Stomach (tissue), 8 donors: ENCODE measurements at regions not wholly inside any gene's neighbourhood (a gene's known extent, or its start where the extent isn't known, plus 50 kb on each side); places are given as distances from the start of the nearest gene placed in this dataset.
"Not testable (repeated sequence)": the region's sequence is repeated elsewhere in the genome, so short reads cannot be mapped to it uniquely, and the experiment has no call there.

Experiments
- DNase-seq, 2 donors: peaks; one replicate each; pipeline versions ENCODE4 v3.0.0 to v3.0.0-alpha.2; 2013 to 2019
- H3K27ac ChIP-seq, 5 donors: fragments of 200-600 bp in 4 of 5; sonication (generic) in 4 of 5; one replicate each; pipeline ENCODE4 v1.5.1; 2013 to 2019; ENCODE audit warnings: mild to moderate bottlenecking in 1 of 5, moderate library complexity in 1 of 5
- H3K27me3 ChIP-seq, 3 donors: fragments of 200-600 bp; sonication (generic); one replicate each; pipeline ENCODE4 v1.5.1; 2017 to 2019; ENCODE audit warnings: mixed run types in 1 of 3
- H3K36me3 ChIP-seq, 4 donors: fragments of 200-600 bp; sonication (generic); 1 replicate in 3 of 4; 2 replicates in 1 of 4; pipeline ENCODE4 v1.5.1; 2016 to 2019
- H3K4me1 ChIP-seq, 4 donors: fragments of 200-600 bp; sonication (generic); one replicate each; pipeline ENCODE4 v1.5.1; 2016 to 2019
- H3K4me3 ChIP-seq, 4 donors: fragments of 200-600 bp; sonication (generic) in 3 of 4; one replicate each; pipeline ENCODE4 v1.5.1; 2016 to 2019; ENCODE audit warnings: mild to moderate bottlenecking in 1 of 4
- H3K9me3 ChIP-seq, 4 donors: fragments of 200-600 bp; sonication (generic); one replicate each; pipeline ENCODE4 v1.5.1; 2016 to 2019
- EP300 ChIP-seq: sonication (generic); formaldehyde crosslinking; IDR thresholded peaks from one replicate; pipeline ENCODE4 v1.6.1; 2017; ENCODE audit warnings: antibody characterized with exemption
- POLR2A ChIP-seq, 4 donors: fragments of 450-650 bp; IDR thresholded peaks; one replicate each; pipeline ENCODE4 v1.6.1; 2016; ENCODE audit warnings: antibody characterized with exemption in 4 of 4, control low read depth in 2 of 4, mild to moderate bottlenecking in 1 of 4, moderate library complexity in 1 of 4
- POLR2AphosphoS5 ChIP-seq, 3 donors: sonication (generic); formaldehyde crosslinking; IDR thresholded peaks; one replicate each; pipeline ENCODE4 v1.6.1; 2016; ENCODE audit warnings: antibody characterized with exemption in 3 of 3
- WGBS, 5 donors: extraction: QIAGEN DNeasy Blood & Tissue Kit in 3 of 5; methylation state at CpG; one replicate each; pipeline versions ENCODE4 v1.1.5 to v1.1.7; 2013 to 2018; 5-methylcytosine and 5-hydroxymethylcytosine counted together
- intact Hi-C: fragments of 100-400 bp; cut with DNase I; formaldehyde crosslinking; loops from one replicate; pipeline ENCODE4 v1.15.1; 2023; ENCODE audit warnings: low total_unique reads
- TF ChIP-seq, protein P1 (sequence below), 7 experiments: fragments of 450-650 bp in 4 of 7; fragments of 200-600 bp in 3 of 7; sonication (generic) in 3 of 7; IDR thresholded peaks; one replicate each; pipeline ENCODE4 v1.5.1; 2016 to 2019; ENCODE audit warnings: antibody characterized with exemption in 7 of 7, control low read depth in 2 of 7, mild to moderate bottlenecking in 1 of 7
- donor health status: healthy with polysubstance abuse.
- donor health status: Bipolar disorder and iron deficiency.
- donor health status: healthy.

DNA sequence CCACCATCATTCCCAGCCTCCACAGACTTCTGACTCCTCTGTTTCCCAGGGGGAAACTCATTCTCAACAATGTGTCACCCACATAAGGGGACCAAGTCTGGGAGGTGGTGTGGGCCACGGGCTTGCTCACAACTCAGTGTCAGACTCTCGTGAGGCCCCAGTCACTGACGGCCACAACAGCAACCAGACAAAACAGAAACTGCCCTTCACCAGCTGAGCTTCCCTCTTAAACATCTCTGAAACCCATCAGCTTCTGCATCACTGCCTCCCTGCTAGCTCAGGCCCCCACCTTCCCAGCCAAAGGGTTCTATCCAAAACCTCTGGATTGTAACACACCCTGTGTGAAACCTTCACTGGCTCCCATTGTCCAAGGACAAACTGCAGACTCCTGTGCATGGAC, 273.4 kb downstream of the CDK5RAP2 start:
- 73 to 81% (median 79%) methylated on average over 2 to 3 of the region's 3 CpGs for WGBS, 5 donors
- intact Hi-C loops, result no loop called here
- TF ChIP-seq POLR2AphosphoS5 (IDR thresholded peaks at IDR 0.05), result no peak
- TF ChIP-seq, protein P1, sequence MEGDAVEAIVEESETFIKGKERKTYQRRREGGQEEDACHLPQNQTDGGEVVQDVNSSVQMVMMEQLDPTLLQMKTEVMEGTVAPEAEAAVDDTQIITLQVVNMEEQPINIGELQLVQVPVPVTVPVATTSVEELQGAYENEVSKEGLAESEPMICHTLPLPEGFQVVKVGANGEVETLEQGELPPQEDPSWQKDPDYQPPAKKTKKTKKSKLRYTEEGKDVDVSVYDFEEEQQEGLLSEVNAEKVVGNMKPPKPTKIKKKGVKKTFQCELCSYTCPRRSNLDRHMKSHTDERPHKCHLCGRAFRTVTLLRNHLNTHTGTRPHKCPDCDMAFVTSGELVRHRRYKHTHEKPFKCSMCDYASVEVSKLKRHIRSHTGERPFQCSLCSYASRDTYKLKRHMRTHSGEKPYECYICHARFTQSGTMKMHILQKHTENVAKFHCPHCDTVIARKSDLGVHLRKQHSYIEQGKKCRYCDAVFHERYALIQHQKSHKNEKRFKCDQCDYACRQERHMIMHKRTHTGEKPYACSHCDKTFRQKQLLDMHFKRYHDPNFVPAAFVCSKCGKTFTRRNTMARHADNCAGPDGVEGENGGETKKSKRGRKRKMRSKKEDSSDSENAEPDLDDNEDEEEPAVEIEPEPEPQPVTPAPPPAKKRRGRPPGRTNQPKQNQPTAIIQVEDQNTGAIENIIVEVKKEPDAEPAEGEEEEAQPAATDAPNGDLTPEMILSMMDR (IDR thresholded peaks at IDR 0.05), result no peak

DNA sequence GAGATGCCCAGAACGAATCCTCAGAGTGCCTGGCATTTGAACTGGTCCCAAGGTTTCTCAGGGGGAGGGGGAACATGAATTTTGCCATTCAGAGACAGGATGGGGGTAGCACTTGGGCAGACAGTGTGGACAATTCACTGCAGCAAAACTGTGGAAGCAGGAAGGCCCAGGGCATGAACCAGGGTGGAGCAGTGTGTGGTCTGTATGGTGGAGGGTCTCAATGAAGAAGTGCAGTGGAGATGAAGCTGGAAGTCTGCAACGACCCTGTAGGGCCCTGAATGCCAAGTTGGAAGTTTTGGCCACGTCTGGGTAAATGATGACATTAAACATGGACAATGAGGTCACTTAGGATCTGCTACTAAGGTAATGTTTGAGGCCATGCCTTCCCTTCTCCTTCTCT, 273.9 kb downstream of the CDK5RAP2 start:
- Histone ChIP-seq H3K4me1 (no peaks in the 10 kb centered on the region), H3K9me3 (no peaks in the 10 kb centered on the region), H3K4me3 (no peak overlapping the region), H3K27ac (no peak overlapping the region), H3K36me3 (no peaks in the 10 kb centered on the region), H3K27me3 (no peaks in the 10 kb centered on the region)
- WGBS, 5 donors, result 35 to 52% (median 40%) methylated on average over 3 of the region's 3 CpGs
- DNase-seq, result no peak
- intact Hi-C loops, result no loop called here
- no peak for TF ChIP-seq EP300
- TF ChIP-seq, protein P1 (IDR thresholded peaks at IDR 0.05), result no peak
- TF ChIP-seq POLR2AphosphoS5 (IDR thresholded peaks at IDR 0.05), result no peak
- no peak for TF ChIP-seq POLR2A (IDR thresholded peaks at IDR 0.05)

More for the DNA sequence above, 273.4 kb downstream of the CDK5RAP2 start:
- Histone ChIP-seq H3K27ac (no peak overlapping the region), H3K4me1 (no peaks in the 10 kb centered on the region), H3K9me3 (no peaks in the 10 kb centered on the region), H3K27me3 (no peaks in the 10 kb centered on the region), H3K36me3 (no peaks in the 10 kb centered on the region), H3K4me3 (no peak overlapping the region)
- DNase-seq, result no peak

DNA sequence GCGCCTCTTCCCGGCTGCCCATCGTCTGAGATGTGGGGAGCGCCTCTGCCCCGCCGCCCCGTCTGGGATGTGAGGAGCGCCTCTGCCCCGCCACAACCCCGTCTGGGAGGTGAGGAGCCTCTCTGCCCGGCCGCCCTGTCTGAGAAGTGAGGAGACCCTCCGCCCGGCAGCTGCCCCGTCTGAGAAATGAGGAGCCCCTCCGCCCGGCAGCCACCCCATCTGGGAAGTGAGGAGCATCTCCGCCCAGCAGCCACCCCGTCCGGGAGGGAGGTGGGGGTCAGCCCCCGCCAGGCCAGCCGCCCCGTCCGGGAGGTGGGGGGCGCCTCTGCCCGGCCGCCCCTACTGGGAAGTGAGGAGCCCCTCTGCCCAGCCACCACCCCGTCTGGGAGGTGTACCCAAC, 275.1 kb downstream of the CDK5RAP2 start:
- H3K27me3 ChIP-seq, DNase-seq, intact Hi-C loops, H3K4me1 ChIP-seq, H3K36me3 ChIP-seq, H3K27ac ChIP-seq, H3K9me3 ChIP-seq, H3K4me3 ChIP-seq: not testable (repeated sequence)
- WGBS, 5 donors, result 91 to 98% (median 95%) methylated on average over 6 to 28 of the region's 28 CpGs

- intact Hi-C loops, result no loop called here
- H3K4me1 ChIP-seq, result no peaks in the 10 kb centered on the region
- H3K4me3 ChIP-seq, result no peak overlapping the region
- TF ChIP-seq POLR2AphosphoS5 (IDR thresholded peaks at IDR 0.05) (no peak), EP300 (no peak), POLR2A (IDR thresholded peaks at IDR 0.05) (no peak)
- TF ChIP-seq, protein P1 (IDR thresholded peaks at IDR 0.05), result no peak
- H3K27ac ChIP-seq, result no peak overlapping the region
- H3K9me3 ChIP-seq, result no peaks in the 10 kb centered on the region
- no peak for DNase-seq
- H3K36me3 ChIP-seq, result no peaks in the 10 kb centered on the region
- H3K27me3 ChIP-seq, result no peaks in the 10 kb centered on the region
- WGBS, 5 donors, result 83 to 88% (median 86%) methylated on average over 4 of the region's 4 CpGs
Measured at GRCh38 chr9:120303519-120303918, 276.4 kb downstream of the CDK5RAP2 start.

DNA sequence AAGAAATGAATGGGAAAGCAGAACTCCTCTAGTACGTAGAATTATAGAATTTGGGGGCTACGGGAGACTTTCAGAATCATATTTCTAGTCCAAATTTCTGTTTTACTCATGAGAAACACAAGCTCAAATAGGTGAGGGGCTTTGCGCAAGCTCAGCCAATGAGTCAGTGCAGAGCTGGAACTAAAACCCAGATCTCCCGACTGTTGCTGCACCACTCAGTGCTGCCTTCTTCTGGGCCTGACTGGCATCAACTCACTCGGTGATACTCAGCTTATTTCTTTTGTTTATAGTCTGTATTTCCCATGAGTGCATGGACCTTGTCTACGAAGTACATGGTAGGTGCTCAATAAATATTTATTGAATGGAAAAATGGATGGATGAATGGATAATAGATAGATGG, 280.2 kb downstream of the CDK5RAP2 start:
- 73 to 76% (median 73%) methylated on average over 6 of the region's 6 CpGs for WGBS, 5 donors
- Histone ChIP-seq H3K36me3 (no peaks in the 10 kb centered on the region), H3K27me3 (no peaks in the 10 kb centered on the region), H3K27ac (no peak overlapping the region), H3K4me3 (no peak overlapping the region), H3K4me1 (no peaks in the 10 kb centered on the region), H3K9me3 (no peaks in the 10 kb centered on the region)
- TF ChIP-seq EP300, result no peak
- TF ChIP-seq, protein P1 (IDR thresholded peaks at IDR 0.05), result no peak
- no peak for DNase-seq
- intact Hi-C loops, result no loop called here
